Neuronal stem cell (in vitro differentiated cells): ENCODE measurements at regions not wholly inside any gene's neighbourhood (a gene's known extent, or its start where the extent isn't known, plus 50 kb on each side); places are given as distances from the start of the nearest gene placed in this dataset.

ENCODE experiments used
- DNase-seq: peaks from one replicate; pipeline ENCODE4 v3.0.0-alpha.2; 2013; ENCODE audit warnings: low spot score
- H2AFZ ChIP-seq: one replicate; pipeline ENCODE4 v1.6.1; 2013; ENCODE audit warnings: mild to moderate bottlenecking, low read length, inconsistent platforms
- H2AK5ac ChIP-seq: 2 replicates; pipeline ENCODE4 v1.6.1; 2013; ENCODE audit warnings: low read depth, mild to moderate bottlenecking, inconsistent platforms, low read length, moderate library complexity, mixed read lengths
- H2BK120ac ChIP-seq: 2 replicates; pipeline ENCODE4 v1.6.1; 2013; ENCODE audit warnings: low read depth, mild to moderate bottlenecking, inconsistent platforms, low read length, moderate library complexity, mixed read lengths
- H2BK12ac ChIP-seq: one replicate; pipeline ENCODE4 v1.6.1; 2013; ENCODE audit warnings: low read length, inconsistent platforms
- H2BK15ac ChIP-seq: 2 replicates; pipeline ENCODE4 v1.6.1; 2013; ENCODE audit warnings: mild to moderate bottlenecking, low read length, inconsistent platforms, mixed read lengths
- H2BK5ac ChIP-seq: one replicate; pipeline ENCODE4 v1.6.1; 2013; ENCODE audit warnings: inconsistent platforms, mild to moderate bottlenecking, low read length, moderate library complexity
- H3K14ac ChIP-seq: one replicate; pipeline ENCODE4 v1.6.1; 2013; ENCODE audit warnings: low read length, inconsistent platforms
- H3K18ac ChIP-seq: 2 replicates; pipeline ENCODE4 v1.6.1; 2013; ENCODE audit warnings: low read length, inconsistent platforms
- H3K23ac ChIP-seq: 2 replicates; pipeline ENCODE4 v1.6.1; 2013; ENCODE audit warnings: low read depth, mild to moderate bottlenecking, mixed read lengths, low read length, inconsistent platforms; ENCODE audit not compliant: poor library complexity
- H3K27ac ChIP-seq: replicated peaks from 3 replicates; pipeline ENCODE4 v1.5.1; 2013; ENCODE audit warnings: low read length, inconsistent platforms
- H3K27me3 ChIP-seq, 3 experiments: 2 replicates each; pipeline ENCODE4 v1.6.1; 2013; ENCODE audit warnings: low read length in 3 of 3, mild to moderate bottlenecking in 2 of 3, inconsistent platforms in 1 of 3, low read depth in 1 of 3, mixed read lengths in 1 of 3, moderate library complexity in 1 of 3; ENCODE audit not compliant: control insufficient read depth in 3 of 3, insufficient read depth in 3 of 3
- H3K36me3 ChIP-seq, 2 donors: replicated peaks in 1 of 2; 2 replicates each; pipeline ENCODE4 v1.6.1; 2013; ENCODE audit warnings: low read length in 2 of 2; ENCODE audit not compliant: control insufficient read depth in 2 of 2, insufficient read depth in 2 of 2
- H3K4ac ChIP-seq: 2 replicates; pipeline ENCODE4 v1.6.1; 2013; ENCODE audit warnings: inconsistent platforms, mild to moderate bottlenecking, low read length, moderate library complexity
- H3K4me1 ChIP-seq, 2 donors: 1 replicate in 1 of 2; 2 replicates in 1 of 2; pipeline ENCODE4 v1.6.1; 2013; ENCODE audit warnings: low read length in 2 of 2, low read depth in 1 of 2; ENCODE audit not compliant: control insufficient read depth in 2 of 2, insufficient read depth in 1 of 2
- H3K4me2 ChIP-seq: one replicate; pipeline ENCODE4 v1.6.1; 2013; ENCODE audit warnings: mild to moderate bottlenecking, low read length, inconsistent platforms; ENCODE audit not compliant: insufficient read depth, poor library complexity, severe bottlenecking
- H3K4me3 ChIP-seq, 2 donors: 2 replicates each; pipeline ENCODE4 v1.5.1; 2013; ENCODE audit warnings: low read length in 2 of 2, mild to moderate bottlenecking in 2 of 2, inconsistent platforms in 1 of 2, moderate library complexity in 1 of 2
- H3K79me1 ChIP-seq: one replicate; pipeline ENCODE4 v1.6.1; 2013; ENCODE audit warnings: low read depth, mild to moderate bottlenecking, inconsistent platforms, low read length, moderate library complexity
- H3K9ac ChIP-seq: one replicate; pipeline ENCODE4 v1.6.1; 2013; ENCODE audit warnings: mild to moderate bottlenecking, low read depth, low read length, inconsistent platforms; ENCODE audit not compliant: poor library complexity
- H3K9me3 ChIP-seq, 2 donors: replicated peaks in 1 of 2; 2 replicates each; pipeline versions ENCODE3 to v1.6.1; 2013; ENCODE audit warnings: low read length in 2 of 2, mild to moderate bottlenecking in 2 of 2, inconsistent platforms in 1 of 2, low read depth in 1 of 2, mixed read lengths in 1 of 2, moderate library complexity in 1 of 2; ENCODE audit not compliant: control insufficient read depth in 2 of 2, insufficient read depth in 1 of 2
- H4K8ac ChIP-seq: one replicate; pipeline ENCODE4 v1.6.1; 2013; ENCODE audit warnings: low read depth, mild to moderate bottlenecking, inconsistent platforms, low read length, moderate library complexity
- H4K91ac ChIP-seq: one replicate; pipeline ENCODE4 v1.6.1; 2013; ENCODE audit warnings: low read length, low read depth, mild to moderate bottlenecking, inconsistent platforms; ENCODE audit not compliant: poor library complexity
- WGBS, 2 donors: extraction: QIAGEN DNeasy Blood & Tissue Kit; methylation state at CpG; one replicate each; pipeline ENCODE4 v1.1.7; 2013; ENCODE audit warnings: missing lambda C conversion rate in 2 of 2, mixed read lengths in 1 of 2; ENCODE audit not compliant: insufficient read length in 2 of 2, insufficient replicate concordance in 1 of 2; ENCODE audit errors: extremely low coverage in 2 of 2; 5-methylcytosine and 5-hydroxymethylcytosine counted together

DNA sequence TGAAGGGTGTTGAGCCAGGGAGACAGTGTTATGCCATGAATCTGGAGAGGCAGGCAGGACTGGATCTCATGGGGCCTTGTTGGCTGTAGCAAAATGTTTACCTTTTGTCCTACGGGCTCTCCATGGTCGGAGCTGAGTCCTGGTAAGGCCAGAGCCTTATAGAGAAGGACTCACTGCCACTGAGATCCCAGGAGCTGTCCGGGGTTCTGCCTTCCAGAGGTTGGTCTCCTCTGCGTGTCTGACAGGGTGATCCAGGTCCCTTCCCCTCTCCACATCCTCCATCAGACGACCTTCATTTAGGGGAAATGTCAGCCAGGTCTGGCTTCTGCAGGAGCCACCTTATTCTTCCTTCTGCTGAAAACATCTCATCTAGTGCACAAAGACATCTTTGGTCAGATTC, 285.2 kb upstream of the N4BP1 start:
- no peaks in the 10 kb centered on the region for H3K36me3 ChIP-seq
- H3K79me1 ChIP-seq: no peaks in the 10 kb centered on the region
- H3K9me3 ChIP-seq: no peaks in the 10 kb centered on the region
- H2BK5ac ChIP-seq: no peak overlapping the region
- no peaks in the 10 kb centered on the region for H3K27me3 ChIP-seq
- no peak overlapping the region for H3K23ac ChIP-seq
- no peak overlapping the region for H2BK12ac ChIP-seq
- no peak overlapping the region for H2AK5ac ChIP-seq
- H2AFZ ChIP-seq: no peak overlapping the region
- H3K4me2 ChIP-seq: no peak overlapping the region
- H4K91ac ChIP-seq: no peak overlapping the region
- no peak overlapping the region for H3K4me3 ChIP-seq
- no peak overlapping the region for H3K14ac ChIP-seq
- H4K8ac ChIP-seq: no peak overlapping the region
- H3K4me1 ChIP-seq: no peaks in the 10 kb centered on the region
- no CpG with 5 or more reads among the region's 5 CpGs for WGBS, 2 donors
- H2BK120ac ChIP-seq: no peak overlapping the region
- no peak overlapping the region for H3K18ac ChIP-seq
- DNase-seq: no peak
- no peak overlapping the region for H2BK15ac ChIP-seq
- no peak overlapping the region for H3K9ac ChIP-seq
- no peak overlapping the region for H3K27ac ChIP-seq
- no peak overlapping the region for H3K4ac ChIP-seq

GRCh38 chr16:48892893-48893292, 282.9 kb upstream of the N4BP1 start:
- DNase-seq: no peak
- no peak overlapping the region for H4K8ac ChIP-seq
- WGBS, 2 donors: no CpG with 5 or more reads among the region's 2 CpGs
- H2BK12ac ChIP-seq: no peak overlapping the region
- H2AFZ ChIP-seq: no peak overlapping the region
- H3K4ac ChIP-seq: no peak overlapping the region
- no peak overlapping the region for H2BK15ac ChIP-seq
- no peak overlapping the region for H3K18ac ChIP-seq
- H3K36me3 ChIP-seq: no peaks in the 10 kb centered on the region
- H2BK5ac ChIP-seq: no peak overlapping the region
- no peak overlapping the region for H3K23ac ChIP-seq
- no peaks in the 10 kb centered on the region for H3K79me1 ChIP-seq
- no peak overlapping the region for H3K14ac ChIP-seq
- no peak overlapping the region for H3K4me2 ChIP-seq
- no peaks in the 10 kb centered on the region for H3K27me3 ChIP-seq
- no peaks in the 10 kb centered on the region for H3K9me3 ChIP-seq
- no peak overlapping the region for H3K9ac ChIP-seq
- no peak overlapping the region for H2AK5ac ChIP-seq
- no peak overlapping the region for H3K4me3 ChIP-seq
- H3K27ac ChIP-seq: no peak overlapping the region
- no peak overlapping the region for H4K91ac ChIP-seq
- no peak overlapping the region for H2BK120ac ChIP-seq
- H3K4me1 ChIP-seq: no peaks in the 10 kb centered on the region

- Histone ChIP-seq H3K36me3 (no peaks in the 10 kb centered on the region), H3K79me1 (no peaks in the 10 kb centered on the region)
Observed at GRCh38 chr16:48887646-48888210, 277.7 kb upstream of the N4BP1 start.

DNA sequence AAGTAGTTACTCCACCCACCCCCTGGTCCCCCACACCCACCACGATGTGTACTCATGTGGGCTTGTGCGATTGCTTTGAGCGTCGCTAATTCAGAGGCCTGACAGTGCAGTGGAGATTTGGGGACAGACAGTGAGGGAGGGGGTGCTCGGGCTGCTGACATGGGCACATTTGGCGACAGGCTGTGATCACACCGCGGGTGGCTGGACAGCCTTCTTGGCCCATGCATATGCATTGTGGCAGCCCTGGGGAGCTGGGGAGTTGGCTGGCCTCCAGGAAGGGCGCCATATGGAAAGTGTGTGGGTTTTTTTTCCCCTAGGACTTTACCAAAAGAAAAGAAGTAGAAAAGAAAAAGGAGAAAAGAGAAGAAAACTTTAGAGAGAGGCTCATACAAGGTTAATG, 275.5 kb upstream of the N4BP1 start:
- Histone ChIP-seq H3K79me1 (no peaks in the 10 kb centered on the region), H4K8ac (no peak overlapping the region), H3K27ac (no peak overlapping the region), H3K36me3 (no peaks in the 10 kb centered on the region), H3K18ac (no peak overlapping the region), H3K4me3 (no peak overlapping the region), H2AFZ (no peak overlapping the region), H2BK5ac (no peak overlapping the region), H2BK12ac (no peak overlapping the region), H4K91ac (no peak overlapping the region), H3K4me1 (no peaks in the 10 kb centered on the region), H3K23ac (peak overlapping the region; percentile 46), H2AK5ac (no peak overlapping the region), H2BK15ac (no peak overlapping the region), H3K14ac (no peak overlapping the region), H2BK120ac (no peak overlapping the region), H3K9me3 (no peaks in the 10 kb centered on the region), H3K4ac (no peak overlapping the region), H3K4me2 (no peak overlapping the region), H3K9ac (no peak overlapping the region), H3K27me3 (peaks cover 0 to 3% (median 0%) of the 10 kb centered on the region in 3 experiments)
- WGBS, 2 donors: no CpG with 5 or more reads among the region's 9 CpGs
- no peak for DNase-seq

More at GRCh38 chr16:48887646-48888210, 277.7 kb upstream of the N4BP1 start:
- Histone ChIP-seq H2BK15ac (no peak overlapping the region), H3K18ac (no peak overlapping the region), H2AK5ac (no peak overlapping the region), H4K91ac (no peak overlapping the region), H3K4ac (no peak overlapping the region), H2AFZ (no peak overlapping the region), H2BK5ac (no peak overlapping the region), H3K4me3 (no peak overlapping the region), H3K27ac (no peak overlapping the region), H3K9me3 (no peaks in the 10 kb centered on the region), H3K27me3 (no peaks in the 10 kb centered on the region), H2BK12ac (no peak overlapping the region), H2BK120ac (no peak overlapping the region), H3K23ac (no peak overlapping the region), H4K8ac (no peak overlapping the region), H3K4me1 (no peaks in the 10 kb centered on the region), H3K4me2 (no peak overlapping the region), H3K9ac (no peak overlapping the region), H3K14ac (no peak overlapping the region)
- WGBS, 2 donors: no CpG with 5 or more reads among the region's 9 CpGs
- DNase-seq: no peak
